ENCODE measurements at regions not wholly inside any gene's neighbourhood (a gene's known extent, or its start where the extent isn't known, plus 50 kb on each side); places are given as distances from the start of the nearest gene placed in this dataset.

- ChIA-PET CTCF (no interaction called here), POLR2A (no interaction called here)
These were observed 313.6 kb upstream of the CD180 start for GRCh38 chr5:67510204-67510603.

GRCh38 chr5:67509402-67510186 is 313.0 kb upstream of the CD180 start:
- ChIA-PET POLR2A (no interaction called here), CTCF (no interaction called here)

- CTCF ChIA-PET = no interaction called here
- POLR2A ChIA-PET = no interaction called here
These were observed 309.6 kb upstream of the CD180 start for GRCh38 chr5:67506241-67506640.

GRCh38 chr5:67502951-67503350 is 306.4 kb upstream of the CD180 start:
- CTCF ChIA-PET = no interaction called here
- POLR2A ChIA-PET = no interaction called here

GRCh38 chr5:67496051-67496450 is 299.5 kb upstream of the CD180 start:
- POLR2A ChIA-PET = no interaction called here
- CTCF ChIA-PET = no interaction called here

- POLR2A ChIA-PET = no interaction called here
These were observed 298.5 kb upstream of the CD180 start for GRCh38 chr5:67495072-67495471.

GRCh38 chr5:67494186-67494855 is 297.7 kb upstream of the CD180 start:
- CTCF ChIA-PET = no interaction called here
- POLR2A ChIA-PET = no interaction called here

More at GRCh38 chr5:67495072-67495471, 298.5 kb upstream of the CD180 start:
- CTCF ChIA-PET = no interaction called here

GRCh38 chr5:67493676-67494075 is 297.1 kb upstream of the CD180 start:
- CTCF ChIA-PET = no interaction called here
- POLR2A ChIA-PET = no interaction called here

- ChIA-PET POLR2A (interaction anchor here (0.7 kb wide), 1 partner anchor 470 kb away, joined by 3 read pairs; no protein-coding TSS in a partner anchor), CTCF (no interaction called here)
These were observed 294.1 kb upstream of the CD180 start for GRCh38 chr5:67490543-67491321.

GRCh38 chr5:67488885-67489284 is 292.3 kb upstream of the CD180 start:
- ChIA-PET POLR2A (no interaction called here), CTCF (no interaction called here)

- POLR2A ChIA-PET = no interaction called here
- CTCF ChIA-PET = no interaction called here
These were observed 291.3 kb upstream of the CD180 start for GRCh38 chr5:67487862-67488261.

- POLR2A ChIA-PET = no interaction called here
These were observed 286.9 kb upstream of the CD180 start for GRCh38 chr5:67483453-67484030.

GRCh38 chr5:67481362-67481761 is 284.8 kb upstream of the CD180 start:
- ChIA-PET POLR2A (no interaction called here), CTCF (no interaction called here)

More at GRCh38 chr5:67483453-67484030, 286.9 kb upstream of the CD180 start:
- CTCF ChIA-PET = no interaction called here

GRCh38 chr5:67478337-67478736 is 281.7 kb upstream of the CD180 start:
- POLR2A ChIA-PET = no interaction called here
- CTCF ChIA-PET = no interaction called here

- ChIA-PET CTCF (interaction anchor here (0.7 kb wide), 1 partner anchor 20 kb away, joined by 4 read pairs; no protein-coding TSS in a partner anchor), POLR2A (no interaction called here)
These were observed 280.4 kb upstream of the CD180 start for GRCh38 chr5:67476995-67477394.

- CTCF ChIA-PET = no interaction called here
- POLR2A ChIA-PET = no interaction called here
These were observed 279.9 kb upstream of the CD180 start for GRCh38 chr5:67476531-67476930.

- ChIA-PET POLR2A (no interaction called here), CTCF (no interaction called here)
These were observed 278.9 kb upstream of the CD180 start for GRCh38 chr5:67475489-67475888.

GRCh38 chr5:67474597-67475238 is 278.1 kb upstream of the CD180 start:
- POLR2A ChIA-PET = no interaction called here

GRCh38 chr5:67467110-67467509 is 270.5 kb upstream of the CD180 start:
- ChIA-PET POLR2A (no interaction called here), CTCF (no interaction called here)

More at GRCh38 chr5:67474597-67475238, 278.1 kb upstream of the CD180 start:
- CTCF ChIA-PET = no interaction called here

GRCh38 chr5:67465537-67466207 is 269.1 kb upstream of the CD180 start:
- ChIA-PET CTCF (no interaction called here), POLR2A (no interaction called here)

Data from activated CD8-positive, alpha-beta memory T cell treated with anti-CD3 and anti-CD28 coated beads for 36 hours (primary cell).